Stimulated activated CD4-positive, alpha-beta T cell treated with anti-CD3 and anti-CD28 coated beads, TNF-alpha, amount 100 ng/mL, for 4 hours (primary cell): ENCODE measurements at regions not wholly inside any gene's neighbourhood (a gene's known extent, or its start where the extent isn't known, plus 50 kb on each side); places are given as distances from the start of the nearest gene placed in this dataset.
"Not testable (repeated sequence)": the region's sequence is repeated elsewhere in the genome, so short reads cannot be mapped to it uniquely, and the experiment has no call there.

Source experiments
- DNase-seq, 3 experiments: peaks; one replicate each; pipeline ENCODE4 v3.0.0-alpha.2; 2020; ENCODE audit warnings: low read depth in 3 of 3

- DNase-seq = not testable (repeated sequence)
These were observed 119.5 kb downstream of the IGLL1 start for GRCh38 chr22:23460517-23461031.

- DNase-seq = not testable (repeated sequence)
These were observed 120.2 kb downstream of the IGLL1 start for GRCh38 chr22:23459645-23460516.

GRCh38 chr22:23458663-23459541 is 121.2 kb downstream of the IGLL1 start:
- no peak for DNase-seq

GRCh38 chr22:23457380-23457985 is 122.6 kb downstream of the IGLL1 start:
- no peak for DNase-seq

- not testable (repeated sequence) for DNase-seq
These were observed 123.3 kb downstream of the IGLL1 start for GRCh38 chr22:23456666-23457379.

GRCh38 chr22:23454345-23454744 is 125.7 kb downstream of the IGLL1 start:
- DNase-seq = not testable (repeated sequence)

GRCh38 chr22:23453277-23453676 is 126.8 kb downstream of the IGLL1 start:
- DNase-seq = no peak

GRCh38 chr22:23452231-23453010 is 127.7 kb downstream of the IGLL1 start:
- no peak for DNase-seq

GRCh38 chr22:23451452-23452230 is 128.4 kb downstream of the IGLL1 start:
- not testable (repeated sequence) for DNase-seq

GRCh38 chr22:23450821-23451220 is 129.3 kb downstream of the IGLL1 start:
- not testable (repeated sequence) for DNase-seq

GRCh38 chr22:23450434-23450795 is 129.7 kb downstream of the IGLL1 start:
- DNase-seq = no peak

- not testable (repeated sequence) for DNase-seq
These were observed 130.2 kb downstream of the IGLL1 start for GRCh38 chr22:23449748-23450433.

GRCh38 chr22:23448499-23449288 is 131.4 kb downstream of the IGLL1 start:
- not testable (repeated sequence) for DNase-seq

GRCh38 chr22:23446796-23447350 is 133.2 kb downstream of the IGLL1 start:
- DNase-seq = no peak

- not testable (repeated sequence) for DNase-seq
These were observed 133.9 kb downstream of the IGLL1 start for GRCh38 chr22:23446194-23446593.

GRCh38 chr22:23443905-23444304 is 136.2 kb downstream of the IGLL1 start:
- DNase-seq = not testable (repeated sequence)

- DNase-seq = not testable (repeated sequence)
These were observed 140.5 kb downstream of the IGLL1 start for GRCh38 chr22:23439581-23439980.

GRCh38 chr22:23438216-23438615 is 141.9 kb downstream of the IGLL1 start:
- no peak for DNase-seq
